K562 (cell line): ENCODE measurements at regions not wholly inside any gene's neighbourhood (a gene's known extent, or its start where the extent isn't known, plus 50 kb on each side); places are given as distances from the start of the nearest gene placed in this dataset.

Experiments
- MTA3 ChIP-seq: fragments of 450-650 bp; formaldehyde crosslinking; IDR thresholded peaks from 2 replicates; pipeline ENCODE4 v1.6.1; 2017; ENCODE audit warnings: mild to moderate bottlenecking, borderline replicate concordance
- NRF1 ChIP-seq, 2 experiments: fragments of 450-650 bp; IDR thresholded peaks in 1 of 2; conservative IDR thresholded peaks in 1 of 2; 2 replicates each; pipeline ENCODE4 v1.6.1; 2014; ENCODE audit warnings: mild to moderate bottlenecking in 2 of 2
- RFX5 ChIP-seq: IDR thresholded peaks from 2 replicates; pipeline ENCODE4 v1.6.1; 2011; ENCODE audit warnings: low read depth, mild to moderate bottlenecking, improper control_type of control experiment, low read length
- TEAD4 ChIP-seq, 2 experiments: sonication (generic) in 1 of 2; formaldehyde crosslinking in 1 of 2; IDR thresholded peaks; 2 replicates each; pipeline versions ENCODE4 v1.6.1 to v1.8.0; 2012 to 2022; ENCODE audit warnings: borderline replicate concordance in 1 of 2, inconsistent platforms in 1 of 2, low read length in 1 of 2, mild to moderate bottlenecking in 1 of 2, missing genetic modification reagents in 1 of 2
- ZNF274 ChIP-seq: IDR thresholded peaks from 2 replicates; pipeline ENCODE4 v1.6.1; 2011; ENCODE audit warnings: low read depth, mild to moderate bottlenecking, low read length, moderate library complexity, borderline replicate concordance
- TF ChIP-seq, protein P1 (sequence below), 3 experiments: IDR thresholded peaks in 2 of 3; conservative IDR thresholded peaks in 1 of 3; 2 replicates each; pipeline ENCODE4 v1.5.1; 2011 to 2012; ENCODE audit warnings: low read length in 3 of 3, mild to moderate bottlenecking in 3 of 3, control low read depth in 2 of 3, improper control_type of control experiment in 1 of 3, inconsistent platforms in 1 of 3, low read depth in 1 of 3, mixed read lengths in 1 of 3, moderate library complexity in 1 of 3; ENCODE audit not compliant: insufficient read depth in 2 of 3
- TF ChIP-seq, protein P2 (sequence below): fragments of 200-800 bp; sonication (Bioruptor generic); IDR thresholded peaks from 2 replicates; pipeline ENCODE4 v1.6.1; 2017; ENCODE audit warnings: missing genetic modification characterization, missing compliant biosample characterization

DNA sequence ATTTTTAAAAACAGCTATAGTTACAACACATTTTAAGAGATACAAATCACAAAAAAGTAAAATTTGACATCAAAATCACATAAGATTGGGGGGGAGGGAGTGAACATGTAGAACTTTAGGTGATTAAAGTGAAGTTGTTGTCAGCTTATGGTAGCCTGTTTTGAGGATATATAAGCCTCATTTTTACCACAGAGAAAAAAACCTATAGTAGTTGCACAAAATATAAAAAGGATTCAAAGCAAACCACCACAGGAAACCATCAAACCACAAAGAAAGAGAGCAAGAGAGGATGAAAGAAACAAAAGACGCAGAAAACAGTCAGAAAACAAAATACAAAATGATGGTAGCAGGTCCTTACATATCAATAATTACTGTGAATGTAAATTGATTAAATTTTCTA lies 291.9 kb upstream of the DEPDC1 start:
- TF ChIP-seq TEAD4 (IDR thresholded peaks at IDR 0.05; ENCODE audit: low read length), result no peak
- TF ChIP-seq TEAD4 (CRISPR knock-in tag; IDR thresholded peaks at IDR 0.05; ENCODE audit: borderline replicate concordance), result no peak
- no peak for TF ChIP-seq MTA3
- TF ChIP-seq, protein P1, sequence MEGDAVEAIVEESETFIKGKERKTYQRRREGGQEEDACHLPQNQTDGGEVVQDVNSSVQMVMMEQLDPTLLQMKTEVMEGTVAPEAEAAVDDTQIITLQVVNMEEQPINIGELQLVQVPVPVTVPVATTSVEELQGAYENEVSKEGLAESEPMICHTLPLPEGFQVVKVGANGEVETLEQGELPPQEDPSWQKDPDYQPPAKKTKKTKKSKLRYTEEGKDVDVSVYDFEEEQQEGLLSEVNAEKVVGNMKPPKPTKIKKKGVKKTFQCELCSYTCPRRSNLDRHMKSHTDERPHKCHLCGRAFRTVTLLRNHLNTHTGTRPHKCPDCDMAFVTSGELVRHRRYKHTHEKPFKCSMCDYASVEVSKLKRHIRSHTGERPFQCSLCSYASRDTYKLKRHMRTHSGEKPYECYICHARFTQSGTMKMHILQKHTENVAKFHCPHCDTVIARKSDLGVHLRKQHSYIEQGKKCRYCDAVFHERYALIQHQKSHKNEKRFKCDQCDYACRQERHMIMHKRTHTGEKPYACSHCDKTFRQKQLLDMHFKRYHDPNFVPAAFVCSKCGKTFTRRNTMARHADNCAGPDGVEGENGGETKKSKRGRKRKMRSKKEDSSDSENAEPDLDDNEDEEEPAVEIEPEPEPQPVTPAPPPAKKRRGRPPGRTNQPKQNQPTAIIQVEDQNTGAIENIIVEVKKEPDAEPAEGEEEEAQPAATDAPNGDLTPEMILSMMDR (IDR thresholded peaks at IDR 0.05 in 2 of 3, conservative IDR thresholded peaks at IDR 0.05 in 1 of 3; ENCODE audit: insufficient read depth in 2 of 3, low read depth in 1 of 3, low read length in 3 of 3), result no peak
- no peak for TF ChIP-seq RFX5
- TF ChIP-seq, protein P2, sequence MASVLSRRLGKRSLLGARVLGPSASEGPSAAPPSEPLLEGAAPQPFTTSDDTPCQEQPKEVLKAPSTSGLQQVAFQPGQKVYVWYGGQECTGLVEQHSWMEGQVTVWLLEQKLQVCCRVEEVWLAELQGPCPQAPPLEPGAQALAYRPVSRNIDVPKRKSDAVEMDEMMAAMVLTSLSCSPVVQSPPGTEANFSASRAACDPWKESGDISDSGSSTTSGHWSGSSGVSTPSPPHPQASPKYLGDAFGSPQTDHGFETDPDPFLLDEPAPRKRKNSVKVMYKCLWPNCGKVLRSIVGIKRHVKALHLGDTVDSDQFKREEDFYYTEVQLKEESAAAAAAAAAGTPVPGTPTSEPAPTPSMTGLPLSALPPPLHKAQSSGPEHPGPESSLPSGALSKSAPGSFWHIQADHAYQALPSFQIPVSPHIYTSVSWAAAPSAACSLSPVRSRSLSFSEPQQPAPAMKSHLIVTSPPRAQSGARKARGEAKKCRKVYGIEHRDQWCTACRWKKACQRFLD (CRISPR knock-in tag), result no peak
- TF ChIP-seq ZNF274, result no peak
- no peak for TF ChIP-seq NRF1 (conservative IDR thresholded peaks at IDR 0.05 in 1 of 2, IDR thresholded peaks at IDR 0.05 in 1 of 2)
